Mesothelial cell of epicardium (in vitro differentiated cells): ENCODE measurements at regions not wholly inside any gene's neighbourhood (a gene's known extent, or its start where the extent isn't known, plus 50 kb on each side); places are given as distances from the start of the nearest gene placed in this dataset.

Experiments
- DNase-seq, 2 experiments: peaks; one replicate each; pipeline ENCODE4 v3.0.0; 2021; ENCODE audit warnings: low spot score in 2 of 2; ENCODE audit not compliant: unreplicated experiment in 2 of 2
- H3K27ac Mint-ChIP-seq: 2 replicates; pipeline ENCODE4 v1.8.0; 2021; ENCODE audit warnings: mixed read lengths
- H3K27me3 Mint-ChIP-seq: 2 replicates; pipeline ENCODE4 v1.8.0; 2021; ENCODE audit warnings: low read depth, mixed read lengths
- H3K36me3 Mint-ChIP-seq: 2 replicates; pipeline ENCODE4 v1.8.0; 2021; ENCODE audit warnings: mixed read lengths
- H3K4me1 Mint-ChIP-seq: 2 replicates; pipeline ENCODE4 v1.8.0; 2021; ENCODE audit warnings: mixed read lengths
- H3K4me3 Mint-ChIP-seq: 2 replicates; pipeline ENCODE4 v1.8.0; 2021; ENCODE audit warnings: mild to moderate bottlenecking, moderate library complexity, mixed read lengths
- H3K9me3 Mint-ChIP-seq: 2 replicates; pipeline ENCODE4 v1.8.0; 2021; ENCODE audit warnings: mixed read lengths
- CTCF ChIP-seq: fragments of 200-600 bp; sonication (generic); IDR thresholded peaks from one replicate; pipeline ENCODE4 v1.5.0; 2021; ENCODE audit warnings: antibody characterized with exemption; ENCODE audit not compliant: unreplicated experiment

GRCh38 chr7:46507560-46507959 is 586.5 kb upstream of the IGFBP3 start:
- Mint-ChIP-seq H3K36me3 (peaks cover 32% of the 10 kb centered on the region), H3K27me3 (no peaks in the 10 kb centered on the region), H3K4me1 (peaks cover 34% of the 10 kb centered on the region), H3K27ac (peak overlapping the region; percentile 50), H3K9me3 (peaks cover 40% of the 10 kb centered on the region), H3K4me3 (no peak overlapping the region)
- no peak for DNase-seq
- no peak for TF ChIP-seq CTCF

GRCh38 chr7:46494441-46494840 is 573.4 kb upstream of the IGFBP3 start:
- H3K9me3 Mint-ChIP-seq = peaks cover 60% of the 10 kb centered on the region
- peaks cover 40% of the 10 kb centered on the region for H3K36me3 Mint-ChIP-seq
- H3K27ac Mint-ChIP-seq = no peak overlapping the region
- DNase-seq = no peak
- H3K4me3 Mint-ChIP-seq = no peak overlapping the region
- H3K27me3 Mint-ChIP-seq = no peaks in the 10 kb centered on the region
- H3K4me1 Mint-ChIP-seq = peaks cover 20% of the 10 kb centered on the region
- TF ChIP-seq CTCF = no peak

GRCh38 chr7:46494028-46494427 is 573.0 kb upstream of the IGFBP3 start:
- Mint-ChIP-seq H3K36me3 (peaks cover 37% of the 10 kb centered on the region), H3K27me3 (no peaks in the 10 kb centered on the region), H3K4me1 (peaks cover 22% of the 10 kb centered on the region), H3K27ac (peak overlapping the region; percentile 35), H3K9me3 (peaks cover 56% of the 10 kb centered on the region), H3K4me3 (no peak overlapping the region)
- no peak for TF ChIP-seq CTCF
- no peak for DNase-seq

GRCh38 chr7:46493196-46493595 is 572.1 kb upstream of the IGFBP3 start:
- Mint-ChIP-seq H3K9me3 (peaks cover 48% of the 10 kb centered on the region), H3K36me3 (peaks cover 31% of the 10 kb centered on the region), H3K4me3 (no peak overlapping the region), H3K4me1 (peaks cover 30% of the 10 kb centered on the region), H3K27me3 (no peaks in the 10 kb centered on the region), H3K27ac (peak overlapping the region; percentile 27)
- TF ChIP-seq CTCF = no peak
- no peak for DNase-seq

- no peak for DNase-seq
- Mint-ChIP-seq H3K27ac (peak overlapping the region; percentile 32), H3K9me3 (peaks cover 42% of the 10 kb centered on the region), H3K4me1 (peaks cover 32% of the 10 kb centered on the region), H3K36me3 (peaks cover 29% of the 10 kb centered on the region), H3K4me3 (no peak overlapping the region), H3K27me3 (no peaks in the 10 kb centered on the region)
- TF ChIP-seq CTCF = no peak
Measured at GRCh38 chr7:46492466-46492865, 571.4 kb upstream of the IGFBP3 start.

- no peak for TF ChIP-seq CTCF
- peaks cover 17% of the 10 kb centered on the region for H3K36me3 Mint-ChIP-seq
- peaks cover 51% of the 10 kb centered on the region for H3K4me1 Mint-ChIP-seq
- H3K27me3 Mint-ChIP-seq = no peaks in the 10 kb centered on the region
- no peak overlapping the region for H3K4me3 Mint-ChIP-seq
- DNase-seq = no peak
- peaks cover 28% of the 10 kb centered on the region for H3K9me3 Mint-ChIP-seq
- no peak overlapping the region for H3K27ac Mint-ChIP-seq
Measured at GRCh38 chr7:46490406-46490805, 569.3 kb upstream of the IGFBP3 start.
